ENCODE measurements at regions not wholly inside any gene's neighbourhood (a gene's known extent, or its start where the extent isn't known, plus 50 kb on each side); places are given as distances from the start of the nearest gene placed in this dataset.
A peak's percentile ranks its signal among the peaks of the same experiment; 100 is the strongest.

GRCh38 chr5:65077653-65078052 is 308.9 kb downstream of the CWC27 start:
- Histone ChIP-seq H3K18ac (ENCODE audit: insufficient read length, low read depth, low read length) (no peak overlapping the region), H3K14ac (ENCODE audit: insufficient read depth, low read length) (no peak overlapping the region), H3K4me2 (ENCODE audit: insufficient read depth, insufficient read length, low read length) (no peak overlapping the region), H2BK15ac (ENCODE audit: low read depth, low read length) (no peak overlapping the region), H4K91ac (ENCODE audit: insufficient read length, low read depth, low read length) (no peak overlapping the region), H3K79me2 (ENCODE audit: insufficient read depth, low read length) (no peaks in the 10 kb centered on the region), H3K4me1 (ENCODE audit: insufficient read depth, low read length) (no peaks in the 10 kb centered on the region; the same call in 1 of the 2 replicates), H3K9ac (ENCODE audit: extremely low read depth, insufficient read length, low read length) (no peak overlapping the region), H4K20me1 (ENCODE audit: control insufficient read depth, insufficient read depth, insufficient read length) (no peaks in the 10 kb centered on the region), H2AFZ (ENCODE audit: low read length) (peak overlapping the region; percentile 8), H3K27me3 (ENCODE audit: insufficient read depth, low read length) (no peaks in the 10 kb centered on the region), H2BK20ac (ENCODE audit: low read depth, low read length, poor library complexity, severe bottlenecking) (no peak overlapping the region), H3T11ph (ENCODE audit: low read length) (peak overlapping the region; percentile 36), H2BK12ac (ENCODE audit: insufficient read length, low read depth, low read length) (no peak overlapping the region), H4K5ac (ENCODE audit: insufficient read length, low read depth, low read length) (no peak overlapping the region), H3K79me1 (ENCODE audit: insufficient read depth, low read depth, low read length, poor library complexity, severe bottlenecking) (no peaks in the 10 kb centered on the region), H2BK5ac (ENCODE audit: insufficient read length, low read length) (no peak overlapping the region), H4K8ac (replicated peaks; ENCODE audit: insufficient read length, low read depth, low read length) (no peak overlapping the region), H3K4ac (ENCODE audit: low read depth, low read length) (no peak overlapping the region), H2BK120ac (ENCODE audit: low read depth, low read length, poor library complexity, severe bottlenecking) (no peak overlapping the region), H3K56ac (ENCODE audit: insufficient read length, low read depth, low read length) (no peak overlapping the region), H2AK5ac (ENCODE audit: insufficient read length, low read length) (no peak overlapping the region), H3K23ac (ENCODE audit: insufficient read length, low read depth, low read length) (no peak overlapping the region), H3K9me3 (ENCODE audit: control insufficient read depth, low read depth, low read length) (no peaks in the 10 kb centered on the region), H3K27ac (ENCODE audit: insufficient read length, low read depth, low read length) (no peak overlapping the region), H3K23me2 (ENCODE audit: insufficient read length, low read depth, low read length, poor library complexity, severe bottlenecking) (no peaks in the 10 kb centered on the region)
- Mint-ChIP-seq H3K4me1 (peaks cover 30 to 34% of the 10 kb centered on the region in 2 experiments), H3K9me3 (no peaks in the 10 kb centered on the region), H3K36me3 (ENCODE audit: insufficient read depth in 1 of 3, low read depth in 3 of 3) (no peaks in the 10 kb centered on the region), H3K27me3 (ENCODE audit: low read depth) (no peaks in the 10 kb centered on the region), H3K27ac (peak overlapping the region in 1 of 3 experiments; percentile 57; a peak in 2 of 7 replicates), H3K4me3 (no peak overlapping the region)
- WGBS (ENCODE audit: extremely low coverage, insufficient read length, low lambda C conversion rate): no CpG with 5 or more reads among the region's 4 CpGs
- no peak for TF ChIP-seq CTCF (conservative IDR thresholded peaks at IDR 0.05)
- DNase-seq: no peak
